Loucy (cell line): ENCODE measurements at regions not wholly inside any gene's neighbourhood (a gene's known extent, or its start where the extent isn't known, plus 50 kb on each side); places are given as distances from the start of the nearest gene placed in this dataset.

Experiments
- EZH2phosphoT487 ChIP-seq: fragments of 200-600 bp; IDR thresholded peaks from 2 replicates; pipeline ENCODE4 v1.6.1; 2018; ENCODE audit warnings: antibody characterized with exemption, mild to moderate bottlenecking, moderate library complexity, borderline replicate concordance
- TF ChIP-seq, protein P1 (sequence below): fragments of 200-600 bp; sonication (generic); conservative IDR thresholded peaks from 2 replicates; pipeline ENCODE4 v1.5.1; 2014; ENCODE audit warnings: mild to moderate bottlenecking, antibody characterized with exemption, low read length

DNA sequence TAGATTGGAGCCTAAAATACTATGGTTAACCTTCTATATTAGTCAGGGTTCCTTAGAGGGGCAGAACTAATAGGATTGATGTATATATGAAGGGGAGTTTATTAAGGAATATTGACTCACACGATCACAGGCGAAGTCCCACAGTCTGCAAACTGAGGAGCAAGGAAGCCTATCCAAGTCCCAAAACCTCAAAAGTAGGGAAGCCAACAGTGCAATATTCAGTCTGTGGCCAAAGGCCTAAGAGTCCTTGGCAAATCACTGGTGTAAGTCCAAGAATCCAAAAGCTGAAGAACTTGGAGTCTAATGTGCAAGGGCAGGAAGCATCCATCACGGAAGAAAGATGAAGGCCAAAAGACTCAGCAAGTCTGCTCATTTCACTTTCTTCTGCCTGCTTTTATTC lies 133.5 kb upstream of the ADGRF1 start:
- TF ChIP-seq, protein P1, sequence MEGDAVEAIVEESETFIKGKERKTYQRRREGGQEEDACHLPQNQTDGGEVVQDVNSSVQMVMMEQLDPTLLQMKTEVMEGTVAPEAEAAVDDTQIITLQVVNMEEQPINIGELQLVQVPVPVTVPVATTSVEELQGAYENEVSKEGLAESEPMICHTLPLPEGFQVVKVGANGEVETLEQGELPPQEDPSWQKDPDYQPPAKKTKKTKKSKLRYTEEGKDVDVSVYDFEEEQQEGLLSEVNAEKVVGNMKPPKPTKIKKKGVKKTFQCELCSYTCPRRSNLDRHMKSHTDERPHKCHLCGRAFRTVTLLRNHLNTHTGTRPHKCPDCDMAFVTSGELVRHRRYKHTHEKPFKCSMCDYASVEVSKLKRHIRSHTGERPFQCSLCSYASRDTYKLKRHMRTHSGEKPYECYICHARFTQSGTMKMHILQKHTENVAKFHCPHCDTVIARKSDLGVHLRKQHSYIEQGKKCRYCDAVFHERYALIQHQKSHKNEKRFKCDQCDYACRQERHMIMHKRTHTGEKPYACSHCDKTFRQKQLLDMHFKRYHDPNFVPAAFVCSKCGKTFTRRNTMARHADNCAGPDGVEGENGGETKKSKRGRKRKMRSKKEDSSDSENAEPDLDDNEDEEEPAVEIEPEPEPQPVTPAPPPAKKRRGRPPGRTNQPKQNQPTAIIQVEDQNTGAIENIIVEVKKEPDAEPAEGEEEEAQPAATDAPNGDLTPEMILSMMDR = no peak
- TF ChIP-seq EZH2phosphoT487 = no peak
